HG03159 (cell line): ENCODE measurements at regions not wholly inside any gene's neighbourhood (a gene's known extent, or its start where the extent isn't known, plus 50 kb on each side); places are given as distances from the start of the nearest gene placed in this dataset.

Experiments used
- ATAC-seq: cut with Tn5 transposase; IDR thresholded peaks from one replicate; pipeline ENCODE4 v1.9.1; 2021; ENCODE audit warnings: mild to moderate bottlenecking, moderate library complexity; ENCODE audit not compliant: unreplicated experiment

GRCh38 chr18:2258954-2259353, 312.4 kb downstream of the METTL4 start:
- ATAC-seq = no peak

- no peak for ATAC-seq
Observed at GRCh38 chr18:2263303-2263890, 307.9 kb downstream of the METTL4 start.

- ATAC-seq = no peak
Observed at GRCh38 chr18:2274613-2275012, 296.7 kb downstream of the METTL4 start.

- no peak for ATAC-seq
Observed at GRCh38 chr18:2281086-2281485, 290.2 kb downstream of the METTL4 start.

GRCh38 chr18:2281523-2282199, 289.6 kb downstream of the METTL4 start:
- no peak for ATAC-seq

- no peak for ATAC-seq
Observed at GRCh38 chr18:2293109-2293839, 278.0 kb downstream of the METTL4 start.

GRCh38 chr18:2301316-2301715, 270.0 kb downstream of the METTL4 start:
- no peak for ATAC-seq

GRCh38 chr18:2302012-2302411, 269.3 kb downstream of the METTL4 start:
- no peak for ATAC-seq

- no peak for ATAC-seq
Observed at GRCh38 chr18:2302628-2303516, 268.4 kb downstream of the METTL4 start.

GRCh38 chr18:2303517-2304238, 267.6 kb downstream of the METTL4 start:
- ATAC-seq = no peak

GRCh38 chr18:2304378-2305175, 266.7 kb downstream of the METTL4 start:
- no peak for ATAC-seq

- ATAC-seq = no peak
Observed at GRCh38 chr18:2306606-2307005, 264.7 kb downstream of the METTL4 start.

- ATAC-seq = no peak
Observed at GRCh38 chr18:2310886-2311285, 260.4 kb downstream of the METTL4 start.

- peak; percentile 84 for ATAC-seq
Observed at GRCh38 chr18:2312440-2312839, 258.9 kb downstream of the METTL4 start.

- ATAC-seq = no peak
Observed at GRCh38 chr18:2313332-2313731, 258.0 kb downstream of the METTL4 start.

- no peak for ATAC-seq
Observed at GRCh38 chr18:2316082-2316750, 255.1 kb downstream of the METTL4 start.

GRCh38 chr18:2316751-2317696, 254.3 kb downstream of the METTL4 start:
- ATAC-seq = no peak

- no peak for ATAC-seq
Observed at GRCh38 chr18:2324459-2324858, 246.8 kb downstream of the METTL4 start.
